SK-N-SH (cell line): ENCODE measurements at regions not wholly inside any gene's neighbourhood (a gene's known extent, or its start where the extent isn't known, plus 50 kb on each side); places are given as distances from the start of the nearest gene placed in this dataset.

Experiments used
- ELF1 ChIP-seq: IDR thresholded peaks from 2 replicates; pipeline ENCODE4 v1.4.0; 2012
- EZH2phosphoT487 ChIP-seq: fragments of 200-600 bp; sonication (generic); IDR thresholded peaks from 2 replicates; pipeline ENCODE4 v1.6.1; 2017; ENCODE audit warnings: low read depth, mixed run types, mild to moderate bottlenecking, antibody characterized with exemption, moderate library complexity, borderline replicate concordance
- FOXM1 ChIP-seq: IDR thresholded peaks from 2 replicates; pipeline ENCODE4 v1.4.0; 2012; ENCODE audit warnings: low read depth, mild to moderate bottlenecking
- MXI1 ChIP-seq: IDR thresholded peaks from 2 replicates; pipeline ENCODE4 v1.6.1; 2012; ENCODE audit warnings: mild to moderate bottlenecking, low read depth, low read length, improper control_type of control experiment
- NRF1 ChIP-seq: IDR thresholded peaks from 2 replicates; pipeline ENCODE4 v1.6.1; 2012; ENCODE audit warnings: low read depth, mild to moderate bottlenecking, low read length
- POLR2AphosphoS5 ChIP-seq: IDR thresholded peaks from 2 replicates; pipeline ENCODE4 v1.6.1; 2012; ENCODE audit warnings: low read depth, low read length
- RAD21 ChIP-seq: IDR thresholded peaks from 2 replicates; pipeline ENCODE4 v1.6.1; 2012; ENCODE audit warnings: mild to moderate bottlenecking, low read length
- SMC3 ChIP-seq: IDR thresholded peaks from 2 replicates; pipeline ENCODE4 v1.6.1; 2012; ENCODE audit warnings: low read depth, low read length, improper control_type of control experiment
- TF ChIP-seq, protein P1 (sequence below): fragments of 200-600 bp; sonication (generic); IDR thresholded peaks from 2 replicates; pipeline ENCODE4 v1.6.1; 2017; ENCODE audit warnings: antibody characterized with exemption, mild to moderate bottlenecking, moderate library complexity

DNA sequence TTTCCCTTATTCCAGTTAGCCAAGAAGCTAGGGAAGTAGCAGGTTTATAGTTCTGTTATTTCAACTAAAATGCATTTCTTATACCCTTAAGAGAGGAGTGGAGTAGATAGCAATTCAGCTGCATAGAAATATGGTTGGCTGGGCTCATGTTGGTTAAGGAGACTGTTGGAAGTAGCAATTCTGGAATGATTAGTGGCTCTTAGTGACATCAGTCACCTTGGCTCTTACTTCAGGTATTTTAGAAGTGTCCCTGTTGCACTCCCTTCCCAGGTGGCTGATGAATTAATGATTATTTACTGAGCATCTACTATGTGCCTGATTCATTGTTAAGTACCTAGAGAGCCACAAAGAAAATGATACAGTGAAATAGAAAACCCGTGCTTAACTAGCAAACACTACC is 128.1 kb downstream of the MGST1 start:
- TF ChIP-seq, protein P1, sequence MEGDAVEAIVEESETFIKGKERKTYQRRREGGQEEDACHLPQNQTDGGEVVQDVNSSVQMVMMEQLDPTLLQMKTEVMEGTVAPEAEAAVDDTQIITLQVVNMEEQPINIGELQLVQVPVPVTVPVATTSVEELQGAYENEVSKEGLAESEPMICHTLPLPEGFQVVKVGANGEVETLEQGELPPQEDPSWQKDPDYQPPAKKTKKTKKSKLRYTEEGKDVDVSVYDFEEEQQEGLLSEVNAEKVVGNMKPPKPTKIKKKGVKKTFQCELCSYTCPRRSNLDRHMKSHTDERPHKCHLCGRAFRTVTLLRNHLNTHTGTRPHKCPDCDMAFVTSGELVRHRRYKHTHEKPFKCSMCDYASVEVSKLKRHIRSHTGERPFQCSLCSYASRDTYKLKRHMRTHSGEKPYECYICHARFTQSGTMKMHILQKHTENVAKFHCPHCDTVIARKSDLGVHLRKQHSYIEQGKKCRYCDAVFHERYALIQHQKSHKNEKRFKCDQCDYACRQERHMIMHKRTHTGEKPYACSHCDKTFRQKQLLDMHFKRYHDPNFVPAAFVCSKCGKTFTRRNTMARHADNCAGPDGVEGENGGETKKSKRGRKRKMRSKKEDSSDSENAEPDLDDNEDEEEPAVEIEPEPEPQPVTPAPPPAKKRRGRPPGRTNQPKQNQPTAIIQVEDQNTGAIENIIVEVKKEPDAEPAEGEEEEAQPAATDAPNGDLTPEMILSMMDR, result no peak
- TF ChIP-seq POLR2AphosphoS5, result no peak
- TF ChIP-seq NRF1, result no peak
- no peak for TF ChIP-seq SMC3
- TF ChIP-seq MXI1, result no peak
- no peak for TF ChIP-seq EZH2phosphoT487
- no peak for TF ChIP-seq FOXM1
- TF ChIP-seq ELF1, result no peak
- TF ChIP-seq RAD21, result no peak
